ENCODE measurements at regions not wholly inside any gene's neighbourhood (a gene's known extent, or its start where the extent isn't known, plus 50 kb on each side); places are given as distances from the start of the nearest gene placed in this dataset.

GRCh38 chr12:65660836-65661235, 163.4 kb upstream of the HMGA2 start:
- intact Hi-C loops (cut with DNase I), result no loop called here

GRCh38 chr12:65662590-65662989, 161.7 kb upstream of the HMGA2 start:
- no peaks in the 10 kb centered on the region for H3K4me1 ChIP-seq
- H3K9me3 ChIP-seq, result no peaks in the 10 kb centered on the region
- no peaks in the 10 kb centered on the region for H3K36me3 ChIP-seq
- DNase-seq, result no peak
- no peak for ATAC-seq
- WGBS (ENCODE audit: insufficient coverage, low coverage, low lambda C conversion rate, missing lambda C conversion rate), result 78% methylated on average over 2 of the region's 2 CpGs
- H3K27ac ChIP-seq, result no peak overlapping the region
- H3K4me3 ChIP-seq, result no peak overlapping the region
- H3K27me3 ChIP-seq, result no peaks in the 10 kb centered on the region
- intact Hi-C loops (cut with DNase I), result no loop called here
- no peak for TF ChIP-seq POLR2A (IDR thresholded peaks at IDR 0.05)
- no peak for TF ChIP-seq CTCF (IDR thresholded peaks at IDR 0.05)

More at GRCh38 chr12:65660836-65661235, 163.4 kb upstream of the HMGA2 start:
- no peak for TF ChIP-seq POLR2A (IDR thresholded peaks at IDR 0.05)
- no peaks in the 10 kb centered on the region for H3K4me1 ChIP-seq
- H3K27ac ChIP-seq, result no peak overlapping the region
- H3K27me3 ChIP-seq, result no peaks in the 10 kb centered on the region
- no peaks in the 10 kb centered on the region for H3K36me3 ChIP-seq
- H3K9me3 ChIP-seq, result no peaks in the 10 kb centered on the region
- no peak overlapping the region for H3K4me3 ChIP-seq
- ATAC-seq (no peak), DNase-seq (no peak)
- 79% methylated on average over 7 of the region's 7 CpGs for WGBS (ENCODE audit: insufficient coverage, low coverage, low lambda C conversion rate, missing lambda C conversion rate)

- Histone ChIP-seq H3K27me3 (no peaks in the 10 kb centered on the region), H3K4me1 (no peaks in the 10 kb centered on the region), H3K27ac (no peak overlapping the region), H3K9me3 (no peaks in the 10 kb centered on the region), H3K36me3 (no peaks in the 10 kb centered on the region), H3K4me3 (no peak overlapping the region)
- 69% methylated on average over 5 of the region's 5 CpGs for WGBS (ENCODE audit: insufficient coverage, low coverage, low lambda C conversion rate, missing lambda C conversion rate)
- intact Hi-C loops (cut with DNase I), result no loop called here
- no peak for DNase-seq
- no peak for ATAC-seq
- no peak for TF ChIP-seq CTCF (IDR thresholded peaks at IDR 0.05)
- no peak for TF ChIP-seq POLR2A (IDR thresholded peaks at IDR 0.05)
Observed at GRCh38 chr12:65663097-65663496, 161.2 kb upstream of the HMGA2 start.

GRCh38 chr12:65663648-65664047, 160.6 kb upstream of the HMGA2 start:
- WGBS (ENCODE audit: insufficient coverage, low coverage, low lambda C conversion rate, missing lambda C conversion rate), result 84% methylated on average over 5 of the region's 5 CpGs
- intact Hi-C loops (cut with DNase I), result no loop called here

GRCh38 chr12:65664715-65665250, 159.5 kb upstream of the HMGA2 start:
- H3K4me3 ChIP-seq, result no peak overlapping the region
- no peaks in the 10 kb centered on the region for H3K27me3 ChIP-seq
- H3K27ac ChIP-seq, result no peak overlapping the region
- 57% methylated on average over 3 of the region's 3 CpGs for WGBS (ENCODE audit: insufficient coverage, low coverage, low lambda C conversion rate, missing lambda C conversion rate)
- no peaks in the 10 kb centered on the region for H3K9me3 ChIP-seq
- intact Hi-C loops (cut with DNase I), result no loop called here
- no peak for ATAC-seq
- H3K4me1 ChIP-seq, result no peaks in the 10 kb centered on the region
- TF ChIP-seq CTCF (IDR thresholded peaks at IDR 0.05) (no peak), POLR2A (IDR thresholded peaks at IDR 0.05) (no peak)
- no peak for DNase-seq
- no peaks in the 10 kb centered on the region for H3K36me3 ChIP-seq

More at GRCh38 chr12:65663648-65664047, 160.6 kb upstream of the HMGA2 start:
- H3K4me1 ChIP-seq, result no peaks in the 10 kb centered on the region
- ATAC-seq (no peak), DNase-seq (no peak)
- no peaks in the 10 kb centered on the region for H3K36me3 ChIP-seq
- TF ChIP-seq CTCF (IDR thresholded peaks at IDR 0.05) (no peak), POLR2A (IDR thresholded peaks at IDR 0.05) (no peak)
- H3K9me3 ChIP-seq, result no peaks in the 10 kb centered on the region
- H3K27me3 ChIP-seq, result no peaks in the 10 kb centered on the region
- H3K4me3 ChIP-seq, result no peak overlapping the region
- no peak overlapping the region for H3K27ac ChIP-seq
